Activated CD8-positive, alpha-beta memory T cell treated with anti-CD3 and anti-CD28 coated beads for 24 hours (primary cell): ENCODE measurements at regions not wholly inside any gene's neighbourhood (a gene's known extent, or its start where the extent isn't known, plus 50 kb on each side); places are given as distances from the start of the nearest gene placed in this dataset.
"Not testable (repeated sequence)": the region's sequence is repeated elsewhere in the genome, so short reads cannot be mapped to it uniquely, and the experiment has no call there.

Experiments used
- DNase-seq: peaks from one replicate; pipeline ENCODE4 v3.0.0-alpha.2; 2020

GRCh38 chr7:65145008-65145407 is 138.5 kb upstream of the ERV3-1 start:
- DNase-seq, result not testable (repeated sequence)

DNA sequence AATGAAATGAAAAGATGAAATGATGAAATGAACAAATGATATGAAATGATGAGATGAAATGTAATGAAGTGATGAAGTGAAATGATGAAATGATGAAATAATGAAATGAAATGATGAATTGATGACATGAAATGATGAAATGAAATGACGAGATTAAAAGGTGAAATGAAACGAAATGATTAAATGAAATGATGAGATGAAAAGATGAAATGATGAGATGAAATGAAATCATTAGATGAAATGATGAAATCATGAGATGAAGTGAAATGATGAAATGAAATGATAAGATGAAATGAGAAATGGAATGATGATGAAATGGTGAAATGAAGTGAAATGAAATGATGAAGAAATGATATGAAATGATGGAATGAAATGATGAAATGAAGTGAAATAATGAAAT is 138.1 kb upstream of the ERV3-1 start:
- DNase-seq, result not testable (repeated sequence)

DNA sequence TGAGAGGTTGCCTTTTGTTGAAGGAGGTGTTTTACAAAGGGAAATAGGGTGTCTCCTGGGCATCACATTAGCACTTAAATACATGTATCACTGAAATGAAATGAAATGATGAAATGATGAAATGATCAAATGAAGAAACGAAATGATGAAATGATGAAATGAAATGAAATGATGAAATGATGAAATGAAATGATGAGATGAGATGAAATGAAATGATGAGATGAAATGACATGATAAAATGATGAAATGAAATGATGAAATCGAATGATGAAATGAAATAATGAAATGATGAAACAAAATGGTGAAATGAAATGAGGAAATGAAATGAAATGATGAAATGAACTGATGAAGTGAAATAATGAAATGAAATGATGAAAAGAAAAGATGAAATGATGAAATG is 137.6 kb upstream of the ERV3-1 start:
- DNase-seq, result not testable (repeated sequence)

DNA sequence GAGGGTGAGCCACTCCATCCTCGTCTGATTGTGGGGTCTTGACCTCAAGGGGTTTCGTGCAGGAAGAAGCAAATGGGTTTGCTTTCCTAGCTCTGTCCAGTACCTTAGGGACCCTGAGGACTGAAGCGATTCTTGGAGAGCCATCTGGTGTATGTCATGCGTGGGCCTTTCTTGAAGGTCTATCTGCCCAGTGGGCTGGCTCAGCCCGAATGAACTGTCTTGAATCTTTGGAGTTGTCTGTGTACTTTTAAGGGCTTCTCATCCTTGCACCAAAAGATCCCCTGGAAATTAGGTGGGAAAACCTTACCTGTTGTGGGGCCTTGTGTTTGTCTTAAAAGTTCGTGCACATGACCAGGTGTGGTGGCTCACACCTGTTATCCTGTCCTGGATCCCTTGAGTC is 135.4 kb upstream of the ERV3-1 start:
- DNase-seq, result not testable (repeated sequence)

DNA sequence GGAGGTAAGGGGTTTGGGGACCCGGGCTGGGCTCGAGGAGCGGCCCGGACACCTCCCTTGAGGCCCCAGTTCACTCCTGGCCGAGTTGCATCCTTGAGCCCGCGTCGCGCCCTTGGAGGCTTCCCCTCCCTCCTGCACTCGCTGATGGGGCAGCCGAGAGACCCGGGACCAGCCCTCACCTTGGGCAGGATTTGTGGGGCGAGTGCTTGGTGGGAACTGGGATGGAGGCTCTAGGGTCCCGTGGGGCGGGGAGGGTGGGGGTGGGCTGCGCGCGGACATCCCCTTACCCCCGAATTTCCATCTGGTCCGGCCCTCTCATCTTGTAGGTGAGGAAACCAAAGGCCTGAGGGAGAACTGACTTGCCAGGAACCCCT is 134.9 kb upstream of the ERV3-1 start:
- not testable (repeated sequence) for DNase-seq

DNA sequence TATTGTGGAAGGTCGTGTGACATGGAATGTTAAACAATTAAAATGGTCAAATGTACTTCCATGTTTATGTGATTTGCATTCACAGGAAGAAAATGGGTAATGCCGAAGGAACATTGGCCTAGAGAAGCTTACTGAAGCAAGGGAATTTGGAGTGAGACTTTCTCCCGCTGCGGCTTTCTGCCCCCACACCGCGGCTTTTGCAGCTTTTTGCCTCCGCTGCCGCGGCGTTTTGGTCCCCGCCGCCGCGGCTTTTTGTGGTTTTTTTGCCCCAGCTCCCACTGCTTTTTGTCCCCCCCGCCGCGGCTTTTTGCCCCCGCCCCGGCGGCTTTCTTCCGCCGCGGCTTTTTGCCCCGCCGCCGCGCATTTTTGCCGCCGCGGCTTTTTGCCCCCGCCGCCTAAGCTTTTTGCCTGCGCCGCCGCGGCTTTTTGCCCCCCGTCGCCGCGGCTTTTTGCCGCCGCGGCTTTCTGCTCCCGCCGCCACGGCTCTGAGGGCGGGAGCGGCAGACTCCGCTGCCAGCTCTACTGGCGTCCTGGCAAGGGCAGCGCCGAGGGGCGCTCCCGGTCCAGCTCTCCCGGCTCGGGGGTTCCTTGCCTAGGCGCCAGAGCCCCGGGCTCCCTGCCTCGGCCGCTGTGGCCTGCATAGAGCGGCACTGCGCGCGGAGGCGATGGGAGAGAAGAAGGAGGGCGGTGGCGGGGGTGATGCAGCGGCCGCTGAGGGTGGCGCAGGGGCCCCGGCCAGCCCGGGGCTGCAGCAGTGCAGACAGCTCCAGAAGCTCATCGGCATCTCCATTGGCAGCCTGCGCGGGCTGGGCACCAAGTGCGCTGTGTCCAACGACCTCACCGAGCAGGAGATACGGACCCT is 134.3 kb upstream of the ERV3-1 start:
- not testable (repeated sequence) for DNase-seq

DNA sequence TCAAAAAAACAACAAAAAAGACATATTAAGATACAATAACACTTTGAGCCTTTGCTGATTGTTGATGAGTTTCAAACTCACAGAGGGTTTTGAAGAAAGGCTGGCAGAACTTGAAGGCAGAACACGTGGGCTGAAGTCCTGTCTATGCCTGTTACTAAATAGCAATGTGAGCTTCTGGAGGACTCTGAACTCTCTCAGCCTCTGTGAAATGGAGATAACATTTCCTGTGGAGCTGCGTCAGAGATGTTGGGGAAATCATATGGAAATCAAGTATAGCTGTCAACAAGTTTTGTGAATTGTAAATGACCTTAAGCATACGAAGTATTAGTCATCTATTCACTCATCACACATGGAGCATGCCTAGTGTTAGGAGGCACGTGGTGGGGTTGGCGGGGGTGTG is 130.4 kb upstream of the ERV3-1 start:
- DNase-seq, result not testable (repeated sequence)

DNA sequence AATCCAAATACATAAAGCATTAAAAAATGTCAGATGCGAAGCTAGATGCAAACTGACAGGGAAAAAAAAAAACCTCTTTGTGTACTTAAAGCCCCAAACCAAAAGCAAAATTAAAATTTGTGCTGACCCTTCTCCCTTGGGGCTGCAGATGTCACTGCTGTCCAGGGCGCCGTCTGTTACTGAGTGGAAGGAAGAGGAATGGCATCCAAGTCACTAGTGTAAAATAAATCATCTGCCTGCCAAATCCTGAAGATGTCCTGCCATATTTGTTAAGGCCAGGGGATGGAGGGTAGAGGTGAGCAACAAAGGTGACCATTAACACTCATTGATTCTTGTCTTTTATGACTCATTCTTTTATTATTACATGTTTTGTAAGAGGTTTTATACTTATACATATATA is 126.6 kb upstream of the ERV3-1 start:
- not testable (repeated sequence) for DNase-seq

- DNase-seq, result not testable (repeated sequence)
Measured at GRCh38 chr7:65132256-65132655, 125.8 kb upstream of the ERV3-1 start.

DNA sequence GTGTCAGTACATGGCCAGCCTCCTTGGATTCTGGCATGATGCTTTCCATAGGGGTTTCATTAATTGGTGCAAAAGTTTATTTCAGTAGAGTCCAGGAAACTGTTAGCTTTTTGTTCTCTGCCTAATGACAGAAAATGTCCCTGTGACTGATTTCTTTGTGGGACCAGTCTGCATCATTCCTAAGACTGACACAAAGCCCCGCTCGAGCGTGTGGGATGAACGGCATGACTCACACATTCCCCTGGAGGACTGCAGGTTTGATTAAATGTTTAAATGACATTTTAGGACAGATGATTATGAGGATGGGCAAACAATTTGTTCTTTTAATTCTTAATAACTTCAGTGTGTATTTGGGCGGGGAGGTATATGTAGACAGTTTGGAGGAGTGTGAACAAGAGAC is 120.9 kb upstream of the ERV3-1 start:
- DNase-seq, result not testable (repeated sequence)

DNA sequence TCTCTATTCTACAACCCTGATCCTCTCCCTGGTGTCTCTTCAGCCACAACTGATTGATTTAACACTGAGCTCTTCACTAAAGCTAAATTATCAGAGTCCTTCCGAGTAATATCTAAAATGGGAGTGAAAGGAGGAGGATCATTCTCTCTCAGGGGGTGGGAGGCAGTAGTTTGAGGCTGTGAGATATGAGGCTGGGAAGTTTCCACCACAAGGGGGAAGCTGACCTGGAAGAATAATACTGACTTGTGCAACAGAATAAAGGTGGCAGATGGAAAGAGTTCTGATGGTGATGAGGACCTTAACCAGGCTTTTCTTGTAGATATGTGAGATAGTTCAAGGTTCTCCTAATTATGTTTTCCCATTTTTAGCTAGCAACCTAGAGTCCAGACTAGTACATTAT is 118.1 kb upstream of the ERV3-1 start:
- DNase-seq, result not testable (repeated sequence)

GRCh38 chr7:65105650-65106203 is 99.2 kb upstream of the ERV3-1 start:
- not testable (repeated sequence) for DNase-seq

DNA sequence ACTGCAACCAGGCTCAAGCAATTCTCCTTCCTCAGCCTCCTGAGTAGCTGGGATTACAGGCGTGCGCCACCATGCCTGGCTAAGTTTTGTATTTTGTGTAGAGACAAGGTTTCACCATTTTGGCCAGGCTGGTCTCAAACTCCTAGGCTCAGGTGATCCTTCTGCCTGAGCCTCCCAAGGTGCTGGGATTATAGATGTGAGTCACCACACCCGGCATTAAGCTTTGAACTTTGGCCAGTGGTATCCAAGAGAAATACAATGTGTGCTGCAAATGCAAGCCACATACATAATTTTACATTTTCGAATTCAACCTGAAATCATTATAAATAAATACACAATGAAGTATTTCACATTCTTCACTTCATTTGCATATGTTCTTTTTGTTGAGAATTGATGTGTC is 94.0 kb upstream of the ERV3-1 start:
- DNase-seq, result not testable (repeated sequence)

- not testable (repeated sequence) for DNase-seq
Measured at GRCh38 chr7:65081669-65082055, 75.2 kb upstream of the ERV3-1 start.

DNA sequence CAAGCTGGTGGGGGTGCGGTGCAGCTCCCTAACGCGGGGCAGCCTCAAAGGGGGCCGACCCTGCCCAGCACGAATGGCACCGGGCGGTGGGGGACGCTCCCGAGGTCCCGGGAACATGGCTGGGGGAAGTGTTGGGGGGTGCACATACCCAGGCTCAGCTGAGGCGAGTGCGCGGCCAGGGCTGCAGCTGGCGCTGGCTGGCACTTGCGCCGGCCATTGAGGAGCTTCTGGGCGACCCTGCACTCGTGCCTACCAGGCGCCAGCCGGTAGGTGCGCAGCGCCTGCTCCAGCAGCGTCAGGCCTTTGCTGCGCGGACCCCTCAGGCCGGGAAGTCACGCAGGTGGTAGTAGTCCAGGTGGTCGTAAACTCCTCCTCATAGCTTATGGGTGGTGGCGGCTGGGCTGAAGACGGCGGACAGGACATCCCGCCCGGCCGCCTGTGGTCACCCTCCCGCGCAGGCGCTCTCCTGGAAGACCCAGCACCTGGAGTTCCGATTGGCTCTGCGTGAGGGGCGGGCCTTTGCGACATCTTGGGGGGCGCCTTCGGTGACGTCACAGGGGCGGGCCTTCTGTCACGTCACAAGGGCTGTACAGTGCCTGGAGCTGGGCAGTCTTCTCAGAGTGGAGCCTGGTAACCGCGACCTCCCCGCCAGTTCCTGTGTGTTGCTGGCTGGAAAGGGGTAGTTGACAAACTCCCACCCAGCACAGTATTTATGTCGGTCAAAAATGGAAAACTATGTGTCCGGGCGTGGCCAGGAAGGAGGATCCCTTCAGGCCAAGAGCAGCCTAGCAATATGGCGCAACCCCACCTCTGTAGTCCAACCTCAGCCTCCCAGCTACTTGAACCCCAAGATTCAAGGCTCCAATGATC is 74.5 kb upstream of the ERV3-1 start:
- peak; percentile 98 for DNase-seq

DNA sequence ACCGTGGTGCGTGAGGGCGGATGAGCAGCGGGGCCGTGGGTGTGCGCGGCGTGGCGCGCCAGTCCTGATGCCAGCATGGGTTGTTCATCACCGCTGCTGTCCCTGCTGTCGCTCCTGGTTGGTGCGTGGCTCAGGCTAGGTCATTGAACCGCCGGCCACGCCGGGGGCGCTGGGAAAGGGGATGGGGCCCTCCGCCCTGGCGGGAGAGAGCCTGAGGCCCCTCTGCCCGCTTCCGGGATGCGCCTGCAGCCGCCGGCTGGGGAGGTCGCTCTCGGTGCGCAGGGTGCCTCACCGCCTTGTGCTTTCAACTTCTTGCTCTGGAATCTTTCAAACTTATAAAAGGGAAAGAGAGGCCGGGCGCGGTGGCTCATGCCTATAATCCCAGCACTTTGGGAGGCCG is 68.5 kb upstream of the ERV3-1 start:
- not testable (repeated sequence) for DNase-seq

- not testable (repeated sequence) for DNase-seq
Measured at GRCh38 chr7:65073160-65073559, 66.7 kb upstream of the ERV3-1 start.

GRCh38 chr7:65071854-65072431 is 65.5 kb upstream of the ERV3-1 start:
- not testable (repeated sequence) for DNase-seq

GRCh38 chr7:65069476-65069875 is 63.0 kb upstream of the ERV3-1 start:
- DNase-seq, result not testable (repeated sequence)

DNA sequence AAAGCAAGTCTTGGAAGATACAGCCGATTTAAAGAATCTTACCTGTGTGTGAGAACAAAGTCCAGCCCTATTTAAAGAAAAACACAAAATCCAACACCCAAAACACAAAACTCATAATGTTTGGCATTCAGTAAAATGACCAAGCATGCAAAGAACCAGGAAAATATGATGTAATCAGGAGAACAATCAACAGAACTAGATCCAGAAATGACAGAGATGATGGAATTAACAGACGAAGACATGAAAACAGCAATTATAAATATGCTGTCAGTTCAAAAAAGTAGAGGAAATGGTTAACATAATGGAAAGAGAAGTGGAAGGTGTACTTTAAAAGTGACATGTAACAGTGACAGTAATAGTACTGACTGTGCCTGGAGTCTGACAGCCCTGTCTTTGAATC is 56.1 kb upstream of the ERV3-1 start:
- not testable (repeated sequence) for DNase-seq

GRCh38 chr7:65059247-65059646 is 52.8 kb upstream of the ERV3-1 start:
- DNase-seq, result not testable (repeated sequence)
